A204.1 (cell line): ENCODE measurements at regions not wholly inside any gene's neighbourhood (a gene's known extent, or its start where the extent isn't known, plus 50 kb on each side); places are given as distances from the start of the nearest gene placed in this dataset.
"Not testable (repeated sequence)": the region's sequence is repeated elsewhere in the genome, so short reads cannot be mapped to it uniquely, and the experiment has no call there.

Source experiments
- FAIRE-seq: peaks from 2 replicates; lab custom pipeline; 2012; peaks lifted over from hg19 to GRCh38; lab: Jason Lieb, UNC

GRCh38 chr11:11715075-11715474, 93.3 kb upstream of the GALNT18 start:
- not testable (repeated sequence) for FAIRE-seq

DNA sequence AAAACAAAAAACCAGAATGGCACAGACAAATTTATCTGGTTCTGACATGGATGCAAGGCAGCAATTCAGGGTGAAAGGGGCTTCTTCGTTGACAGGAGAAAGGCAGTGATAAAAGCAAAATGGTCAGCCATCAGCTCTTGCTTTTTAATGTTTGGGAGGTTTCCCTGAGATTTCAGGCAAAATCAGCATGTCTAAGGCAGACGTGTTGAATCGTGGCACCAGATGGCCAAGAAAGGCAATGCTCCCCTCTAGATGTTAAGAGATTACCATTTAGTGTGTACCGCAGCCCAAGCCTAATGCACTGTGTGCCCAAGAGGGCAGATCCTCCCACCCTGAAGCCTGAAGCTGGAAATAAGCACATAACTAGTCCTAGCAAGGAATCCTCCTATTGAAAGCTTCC, 88.8 kb upstream of the GALNT18 start:
- FAIRE-seq: no peak

DNA sequence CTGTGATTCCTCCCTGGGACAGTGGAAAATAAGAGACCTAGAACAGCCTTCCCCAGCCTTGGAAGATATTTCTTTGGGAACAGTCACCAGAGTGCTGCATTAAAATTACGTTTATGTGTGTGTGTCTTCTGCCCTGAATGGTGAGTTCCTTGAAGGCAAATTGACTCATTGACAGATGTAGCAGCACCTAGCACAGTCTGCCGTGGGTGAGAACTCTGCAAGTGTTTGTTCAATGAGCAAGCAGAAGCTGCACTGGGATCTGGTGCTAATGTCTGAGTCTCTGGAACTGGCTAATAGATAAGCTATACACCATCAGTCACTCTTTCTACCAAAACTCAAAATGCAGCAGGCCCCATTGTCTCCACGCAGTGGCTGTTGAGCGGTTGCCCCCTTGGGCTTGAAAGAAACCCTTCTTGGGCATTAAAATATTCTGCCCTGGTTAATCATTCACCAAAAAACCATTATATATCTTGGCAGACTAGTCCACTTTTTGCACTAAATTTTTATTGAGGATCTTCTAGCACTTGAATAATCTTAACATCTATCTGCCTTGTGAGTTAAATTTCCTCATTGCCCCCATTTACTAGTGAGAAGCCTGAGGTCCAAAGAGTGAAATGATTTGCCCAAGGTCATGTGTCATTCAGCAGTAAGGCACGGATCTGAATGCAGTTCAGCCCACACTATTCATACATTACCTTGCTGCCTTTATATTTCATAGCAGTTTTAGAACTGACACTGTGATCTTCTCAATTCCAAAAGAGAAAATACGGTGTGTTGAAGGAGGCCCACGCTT, 87.8 kb upstream of the GALNT18 start:
- no peak for FAIRE-seq

GRCh38 chr11:11708256-11708655, 86.5 kb upstream of the GALNT18 start:
- FAIRE-seq: no peak

GRCh38 chr11:11706028-11706427, 84.2 kb upstream of the GALNT18 start:
- FAIRE-seq: no peak

DNA sequence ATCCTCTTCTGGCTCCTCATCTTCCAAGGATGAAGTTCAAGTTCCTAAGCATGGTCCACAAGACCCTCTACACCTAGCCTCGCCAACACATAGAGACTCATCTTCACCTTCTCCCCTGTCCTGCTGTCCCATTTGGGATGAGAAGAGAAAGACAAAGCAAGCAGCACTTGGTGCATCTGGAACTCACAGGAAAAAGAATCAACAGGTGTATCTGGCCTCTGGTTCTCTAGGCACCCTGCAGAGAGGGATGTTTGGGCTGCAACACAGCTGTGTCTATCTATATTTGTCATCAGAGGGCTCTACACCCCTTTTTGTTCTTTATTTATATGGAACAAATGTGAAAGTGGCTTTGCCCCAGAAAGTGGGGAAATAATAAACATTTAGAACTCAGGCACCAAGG, 82.1 kb upstream of the GALNT18 start:
- FAIRE-seq: no peak

DNA sequence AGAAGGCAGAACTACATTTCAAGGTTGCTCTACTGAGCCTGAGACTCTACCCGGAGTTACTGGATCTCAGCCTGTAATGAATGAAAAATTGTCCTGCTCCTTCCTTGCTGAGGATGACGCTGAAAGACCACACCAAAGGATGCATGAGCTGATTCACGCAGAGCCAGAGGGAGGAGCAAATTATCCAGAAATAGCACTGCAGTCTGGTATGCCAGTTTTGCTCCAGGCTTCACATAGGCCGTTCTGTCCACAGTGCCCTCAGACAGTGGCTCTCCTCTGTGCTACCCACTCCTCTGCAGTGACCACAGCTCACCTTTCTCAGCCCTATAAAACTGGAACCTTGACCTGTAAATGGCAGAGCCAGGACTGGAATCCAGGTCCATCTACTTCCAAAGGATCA, 79.3 kb upstream of the GALNT18 start:
- no peak for FAIRE-seq

DNA sequence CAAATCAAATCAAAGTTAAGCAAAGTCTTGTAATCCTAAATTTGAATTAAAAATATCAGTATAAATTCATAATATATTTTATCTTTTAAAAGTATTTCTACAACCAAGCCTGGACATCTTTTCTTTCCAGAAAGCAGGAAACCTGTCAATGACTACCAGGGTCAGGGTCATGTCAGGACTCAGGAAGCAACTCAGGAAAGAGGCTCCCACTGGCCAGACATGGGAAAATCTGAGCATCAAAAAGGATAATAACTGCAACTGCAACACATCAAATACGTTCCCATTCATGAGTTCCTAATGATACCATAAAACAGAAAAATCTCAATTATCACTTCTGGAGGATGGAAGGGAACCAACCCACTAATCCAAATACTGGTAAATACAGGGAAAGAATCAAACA, 76.0 kb upstream of the GALNT18 start:
- no peak for FAIRE-seq

GRCh38 chr11:11691296-11692151, 69.7 kb upstream of the GALNT18 start:
- FAIRE-seq: no peak

DNA sequence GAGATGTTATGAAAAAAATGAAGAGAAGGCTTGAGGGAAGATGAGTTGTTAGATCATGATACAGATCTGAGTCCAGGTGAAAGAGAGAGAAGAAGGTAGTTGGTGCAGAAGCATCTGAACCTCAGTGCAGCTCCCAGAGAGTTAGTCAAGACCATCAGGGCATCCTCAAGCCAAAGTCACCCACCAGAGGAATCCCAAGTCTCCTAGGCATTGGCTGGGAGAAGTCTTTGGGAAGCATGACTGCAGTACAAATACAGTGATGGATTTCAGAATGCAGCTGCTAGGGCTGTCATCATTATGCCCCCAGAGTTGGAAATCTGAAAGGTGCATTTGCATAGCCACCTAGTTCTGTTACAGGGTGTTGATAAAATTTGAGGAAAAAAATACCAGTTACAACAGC, 59.7 kb upstream of the GALNT18 start:
- no peak for FAIRE-seq

DNA sequence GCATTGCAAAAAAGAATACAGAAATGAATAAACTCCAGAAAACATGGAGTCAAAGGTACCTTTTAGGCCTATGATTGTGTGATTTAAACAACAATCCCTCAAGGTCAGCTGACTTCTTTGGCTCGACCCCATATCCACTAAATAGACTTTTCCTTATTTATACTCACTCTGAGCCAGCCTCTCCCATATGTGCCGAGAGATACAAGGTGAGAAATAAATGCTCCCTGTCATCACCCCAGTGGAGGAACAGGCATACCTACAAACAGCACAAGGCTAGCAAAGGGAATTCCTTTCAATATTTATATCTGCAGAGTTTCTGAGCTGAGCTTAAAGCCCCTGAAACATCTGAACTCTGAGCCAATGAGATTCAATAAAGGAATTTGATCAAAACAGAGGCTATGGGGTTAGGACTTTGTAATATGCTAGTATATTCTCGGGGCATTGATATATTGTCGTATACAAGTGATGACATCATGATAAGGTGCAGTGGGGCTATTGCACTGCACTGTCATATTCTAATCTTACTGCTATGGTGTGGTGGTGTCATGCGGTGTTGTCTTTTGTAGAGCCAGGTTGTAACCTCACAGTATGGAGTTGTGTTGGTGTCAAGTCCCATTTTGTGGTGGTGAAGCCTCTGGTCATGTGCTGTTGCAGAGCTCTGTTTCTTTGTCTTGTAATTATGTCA, 56.0 kb upstream of the GALNT18 start:
- FAIRE-seq: no peak

- FAIRE-seq: no peak
These were observed 53.9 kb upstream of the GALNT18 start for GRCh38 chr11:11675671-11676181.

DNA sequence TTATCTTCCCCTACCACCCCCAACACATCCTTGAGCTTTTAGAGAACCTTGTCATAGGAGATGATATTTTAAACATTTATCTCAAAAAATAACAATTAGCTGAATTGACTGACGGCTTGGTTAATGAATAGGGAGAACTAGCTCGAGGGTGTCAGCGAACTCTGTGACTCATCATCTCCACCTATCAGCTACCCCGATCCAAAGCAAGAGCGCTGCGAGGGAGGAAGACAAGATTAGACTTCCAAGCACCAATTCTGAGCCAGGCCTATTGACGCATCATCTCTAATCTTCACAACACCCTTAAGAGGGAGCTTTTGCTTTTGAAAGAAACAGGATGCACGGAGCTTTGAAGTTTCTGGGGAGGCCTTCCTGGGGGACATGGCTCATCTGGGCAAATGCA, 51.0 kb upstream of the GALNT18 start:
- FAIRE-seq: no peak

GRCh38 chr11:11672101-11672500, 50.3 kb upstream of the GALNT18 start:
- no peak for FAIRE-seq
